ENCODE measurements at regions not wholly inside any gene's neighbourhood (a gene's known extent, or its start where the extent isn't known, plus 50 kb on each side); places are given as distances from the start of the nearest gene placed in this dataset.

- H3K9ac ChIP-seq (ENCODE audit: insufficient read length) = no peak overlapping the region
- no peak overlapping the region for H3K4me3 ChIP-seq
- TF ChIP-seq EZH2 (IDR thresholded peaks at IDR 0.05) (no peak), POLR2AphosphoS5 (IDR thresholded peaks at IDR 0.05; ENCODE audit: borderline replicate concordance, low read depth, low read length) (no peak), FOXP2 (optimal IDR thresholded peaks at IDR 0.05; ENCODE audit: control extremely low read depth, extremely low read length, insufficient read depth) (no peak)
- DNase-seq (ENCODE audit: low read depth, low spot score) = no peak
- no peaks in the 10 kb centered on the region for H3K36me3 ChIP-seq (ENCODE audit: insufficient read depth, low read length)
- H3K27ac ChIP-seq = no peak overlapping the region
- no peaks in the 10 kb centered on the region for H3K9me3 ChIP-seq (ENCODE audit: low read depth, low read length)
Observed at GRCh38 chr4:43742083-43742482, 706.5 kb downstream of the KCTD8 start.

- Histone ChIP-seq H3K9me3 (ENCODE audit: low read depth, low read length) (no peaks in the 10 kb centered on the region), H3K9ac (ENCODE audit: insufficient read length) (no peak overlapping the region), H3K27ac (no peak overlapping the region), H3K36me3 (ENCODE audit: insufficient read depth, low read length) (no peaks in the 10 kb centered on the region), H3K4me3 (no peak overlapping the region)
- TF ChIP-seq EZH2 (IDR thresholded peaks at IDR 0.05) (no peak), POLR2AphosphoS5 (IDR thresholded peaks at IDR 0.05; ENCODE audit: borderline replicate concordance, low read depth, low read length) (no peak), FOXP2 (optimal IDR thresholded peaks at IDR 0.05; ENCODE audit: control extremely low read depth, extremely low read length, insufficient read depth) (no peak)
- no peak for DNase-seq (ENCODE audit: low read depth, low spot score)
Observed at GRCh38 chr4:43754566-43754965, 694.0 kb downstream of the KCTD8 start.

DNA sequence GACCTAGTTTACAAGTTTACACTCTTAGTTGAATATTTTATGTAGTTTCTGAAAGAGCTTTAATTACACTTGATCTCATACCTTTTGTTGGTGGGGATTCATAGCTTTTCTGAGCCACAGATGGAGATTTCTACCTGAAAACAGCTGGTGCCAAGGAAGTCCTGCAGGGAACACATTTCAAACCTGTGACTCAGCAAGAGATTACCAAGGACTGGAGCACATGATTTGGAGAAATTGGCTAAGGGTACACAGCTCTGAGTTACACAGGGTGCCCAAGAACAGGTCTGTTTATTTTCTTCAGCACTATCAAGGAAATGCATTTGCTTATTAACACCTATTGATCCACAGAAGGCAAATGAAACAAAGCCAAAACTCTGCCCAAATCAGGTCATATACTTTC, 691.5 kb downstream of the KCTD8 start:
- Histone ChIP-seq H3K36me3 (ENCODE audit: insufficient read depth, low read length) (no peaks in the 10 kb centered on the region), H3K4me3 (no peak overlapping the region), H3K9ac (ENCODE audit: insufficient read length) (no peak overlapping the region), H3K27ac (no peak overlapping the region), H3K9me3 (ENCODE audit: low read depth, low read length) (no peaks in the 10 kb centered on the region)
- TF ChIP-seq FOXP2 (optimal IDR thresholded peaks at IDR 0.05; ENCODE audit: control extremely low read depth, extremely low read length, insufficient read depth) = no peak
- no peak for TF ChIP-seq POLR2AphosphoS5 (IDR thresholded peaks at IDR 0.05; ENCODE audit: borderline replicate concordance, low read depth, low read length)
- TF ChIP-seq EZH2 (IDR thresholded peaks at IDR 0.05) = no peak
- no peak for DNase-seq (ENCODE audit: low read depth, low spot score)

GRCh38 chr4:43758836-43759235, 689.8 kb downstream of the KCTD8 start:
- DNase-seq (ENCODE audit: low read depth, low spot score) = no peak
- no peak overlapping the region for H3K9ac ChIP-seq (ENCODE audit: insufficient read length)

DNA sequence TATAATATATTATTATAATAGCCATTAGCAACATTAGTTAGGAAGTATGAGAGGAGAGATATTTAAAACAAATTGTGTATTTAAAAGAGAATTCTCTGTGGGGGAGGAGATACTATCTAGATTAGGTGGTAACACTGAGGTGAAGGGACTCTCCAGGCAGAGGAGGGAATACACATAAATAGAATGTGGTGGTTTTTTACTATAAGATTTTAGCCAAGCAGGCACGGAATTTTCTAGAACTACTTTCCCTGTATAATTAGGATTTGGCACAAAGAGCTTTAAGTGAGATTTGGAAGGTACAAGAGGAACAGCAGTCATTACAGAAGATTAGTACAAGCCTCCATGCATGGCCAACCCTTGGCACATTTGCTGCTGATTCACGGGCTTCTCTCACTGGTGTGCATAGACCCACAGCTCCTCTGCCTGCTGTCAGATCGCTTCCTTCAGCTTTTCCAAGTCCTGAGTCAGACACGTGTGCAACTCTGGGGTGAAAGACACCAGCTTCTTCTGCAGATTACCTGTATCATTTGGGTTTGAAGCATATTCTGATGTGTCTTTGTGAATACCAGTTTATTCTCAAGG, 685.5 kb downstream of the KCTD8 start:
- Histone ChIP-seq H3K27ac (no peak overlapping the region), H3K9ac (ENCODE audit: insufficient read length) (no peak overlapping the region), H3K4me3 (no peak overlapping the region), H3K36me3 (ENCODE audit: insufficient read depth, low read length) (no peaks in the 10 kb centered on the region), H3K9me3 (ENCODE audit: low read depth, low read length) (no peaks in the 10 kb centered on the region)
- no peak for DNase-seq (ENCODE audit: low read depth, low spot score)
- TF ChIP-seq FOXP2 (optimal IDR thresholded peaks at IDR 0.05; ENCODE audit: control extremely low read depth, extremely low read length, insufficient read depth) (no peak), POLR2AphosphoS5 (IDR thresholded peaks at IDR 0.05; ENCODE audit: borderline replicate concordance, low read depth, low read length) (no peak), EZH2 (IDR thresholded peaks at IDR 0.05) (no peak)

More at GRCh38 chr4:43758836-43759235, 689.8 kb downstream of the KCTD8 start:
- no peak overlapping the region for H3K27ac ChIP-seq
- H3K36me3 ChIP-seq (ENCODE audit: insufficient read depth, low read length) = no peaks in the 10 kb centered on the region
- H3K9me3 ChIP-seq (ENCODE audit: low read depth, low read length) = no peaks in the 10 kb centered on the region
- no peak for TF ChIP-seq POLR2AphosphoS5 (IDR thresholded peaks at IDR 0.05; ENCODE audit: borderline replicate concordance, low read depth, low read length)
- no peak overlapping the region for H3K4me3 ChIP-seq

- Histone ChIP-seq H3K27ac (no peak overlapping the region), H3K36me3 (ENCODE audit: insufficient read depth, low read length) (no peaks in the 10 kb centered on the region), H3K4me3 (no peak overlapping the region), H3K9me3 (ENCODE audit: low read depth, low read length) (no peaks in the 10 kb centered on the region), H3K9ac (ENCODE audit: insufficient read length) (no peak overlapping the region)
- no peak for TF ChIP-seq EZH2 (IDR thresholded peaks at IDR 0.05)
- TF ChIP-seq POLR2AphosphoS5 (IDR thresholded peaks at IDR 0.05; ENCODE audit: borderline replicate concordance, low read depth, low read length) = no peak
- TF ChIP-seq FOXP2 (optimal IDR thresholded peaks at IDR 0.05; ENCODE audit: control extremely low read depth, extremely low read length, insufficient read depth) = no peak
- DNase-seq (ENCODE audit: low read depth, low spot score) = no peak
Observed at GRCh38 chr4:43765514-43765913, 683.1 kb downstream of the KCTD8 start.

- no peak for DNase-seq (ENCODE audit: low read depth, low spot score)
- Histone ChIP-seq H3K27ac (no peak overlapping the region), H3K36me3 (ENCODE audit: insufficient read depth, low read length) (no peaks in the 10 kb centered on the region), H3K9ac (ENCODE audit: insufficient read length) (no peak overlapping the region), H3K4me3 (no peak overlapping the region), H3K9me3 (ENCODE audit: low read depth, low read length) (no peaks in the 10 kb centered on the region)
- TF ChIP-seq POLR2AphosphoS5 (IDR thresholded peaks at IDR 0.05; ENCODE audit: borderline replicate concordance, low read depth, low read length) = no peak
- TF ChIP-seq EZH2 (IDR thresholded peaks at IDR 0.05) = no peak
- no peak for TF ChIP-seq FOXP2 (optimal IDR thresholded peaks at IDR 0.05; ENCODE audit: control extremely low read depth, extremely low read length, insufficient read depth)
Observed at GRCh38 chr4:43766648-43767047, 682.0 kb downstream of the KCTD8 start.

- Histone ChIP-seq H3K36me3 (ENCODE audit: insufficient read depth, low read length) (no peaks in the 10 kb centered on the region), H3K9me3 (ENCODE audit: low read depth, low read length) (no peaks in the 10 kb centered on the region), H3K4me3 (no peak overlapping the region), H3K9ac (ENCODE audit: insufficient read length) (no peak overlapping the region), H3K27ac (no peak overlapping the region)
- DNase-seq (ENCODE audit: low read depth, low spot score) = peak; percentile 5
- TF ChIP-seq POLR2AphosphoS5 (IDR thresholded peaks at IDR 0.05; ENCODE audit: borderline replicate concordance, low read depth, low read length) = no peak
- no peak for TF ChIP-seq FOXP2 (optimal IDR thresholded peaks at IDR 0.05; ENCODE audit: control extremely low read depth, extremely low read length, insufficient read depth)
- TF ChIP-seq EZH2 (IDR thresholded peaks at IDR 0.05) = no peak
Observed at GRCh38 chr4:43776371-43776770, 672.2 kb downstream of the KCTD8 start.

Data from SK-N-MC (cell line).